Colonic mucosa (tissue), 4 donors: ENCODE measurements at regions not wholly inside any gene's neighbourhood (a gene's known extent, or its start where the extent isn't known, plus 50 kb on each side); places are given as distances from the start of the nearest gene placed in this dataset.
"Not testable (repeated sequence)": the region's sequence is repeated elsewhere in the genome, so short reads cannot be mapped to it uniquely, and the experiment has no call there.

ENCODE experiments used
- DNase-seq: peaks from one replicate; pipeline ENCODE4 v3.0.0-alpha.2; 2020
- H3K27ac ChIP-seq: fragments of 200-600 bp; one replicate; pipeline ENCODE4 v1.8.0; 2021
- H3K27me3 ChIP-seq: fragments of 200-600 bp; one replicate; pipeline ENCODE4 v1.8.0; 2021
- H3K36me3 ChIP-seq: fragments of 200-600 bp; one replicate; pipeline ENCODE4 v1.8.0; 2021
- H3K4me1 ChIP-seq: fragments of 200-600 bp; one replicate; pipeline ENCODE4 v1.8.0; 2021; ENCODE audit warnings: mild to moderate bottlenecking
- H3K4me3 ChIP-seq: fragments of 200-600 bp; one replicate; pipeline ENCODE4 v1.8.0; 2021
- H3K9ac ChIP-seq, 2 donors: one replicate each; pipeline ENCODE4 v1.7.0; 2013; ENCODE audit warnings: control low read depth in 2 of 2, low read depth in 2 of 2, low read length in 2 of 2
- H3K9me3 ChIP-seq: fragments of 200-600 bp; one replicate; pipeline ENCODE4 v1.8.0; 2021
- CTCF ChIP-seq: fragments of 200-600 bp; IDR thresholded peaks from one replicate; pipeline ENCODE4 v1.8.0; 2022; ENCODE audit warnings: antibody characterized with exemption, mild to moderate bottlenecking
- intact Hi-C: fragments of 100-400 bp; cut with DNase I; formaldehyde crosslinking; loops from one replicate; pipeline ENCODE4 v1.14.1; 2022
- donor health status: healthy.
- donor health status: DM: no; HTN: no; CAD: no.
- donor health status: DM: no; HTN: no; CAD: no.

GRCh38 chr5:17413691-17414090 lies 84.3 kb upstream of the TAF11L2 start:
- H3K9me3 ChIP-seq = no peaks in the 10 kb centered on the region
- no peaks in the 10 kb centered on the region for H3K4me1 ChIP-seq
- no peaks in the 10 kb centered on the region for H3K36me3 ChIP-seq
- H3K27me3 ChIP-seq = no peaks in the 10 kb centered on the region
- H3K4me3 ChIP-seq = no peak overlapping the region
- no peak overlapping the region for H3K9ac ChIP-seq
- DNase-seq = no peak
- H3K27ac ChIP-seq = no peak overlapping the region
- no peak for TF ChIP-seq CTCF
- intact Hi-C loops = no loop called here

- no peak for DNase-seq
- intact Hi-C loops = no loop called here
These were observed 82.7 kb upstream of the TAF11L2 start for GRCh38 chr5:17415321-17415758.

GRCh38 chr5:17416374-17416773 lies 81.7 kb upstream of the TAF11L2 start:
- H3K27me3 ChIP-seq, H3K4me3 ChIP-seq, H3K36me3 ChIP-seq, H3K9me3 ChIP-seq, H3K27ac ChIP-seq, H3K9ac ChIP-seq, DNase-seq, intact Hi-C loops, H3K4me1 ChIP-seq: not testable (repeated sequence)

More at GRCh38 chr5:17415321-17415758, 82.7 kb upstream of the TAF11L2 start:
- Histone ChIP-seq H3K9me3 (no peaks in the 10 kb centered on the region), H3K4me3 (no peak overlapping the region), H3K27me3 (no peaks in the 10 kb centered on the region), H3K36me3 (no peaks in the 10 kb centered on the region), H3K4me1 (no peaks in the 10 kb centered on the region), H3K9ac (no peak overlapping the region), H3K27ac (no peak overlapping the region)
- no peak for TF ChIP-seq CTCF

- intact Hi-C loops = no loop called here
- Histone ChIP-seq H3K4me1 (no peaks in the 10 kb centered on the region), H3K27ac (no peak overlapping the region), H3K36me3 (no peaks in the 10 kb centered on the region), H3K27me3 (no peaks in the 10 kb centered on the region), H3K9ac (no peak overlapping the region), H3K9me3 (no peaks in the 10 kb centered on the region), H3K4me3 (no peak overlapping the region)
- TF ChIP-seq CTCF = no peak
- no peak for DNase-seq
These were observed 73.4 kb upstream of the TAF11L2 start for GRCh38 chr5:17424674-17425073.

- H3K36me3 ChIP-seq = no peaks in the 10 kb centered on the region
- H3K9me3 ChIP-seq = no peaks in the 10 kb centered on the region
- H3K4me3 ChIP-seq = no peak overlapping the region
- no peak for TF ChIP-seq CTCF
- H3K4me1 ChIP-seq = no peaks in the 10 kb centered on the region
- H3K9ac ChIP-seq = no peak overlapping the region
- intact Hi-C loops = no loop called here
- H3K27me3 ChIP-seq = no peaks in the 10 kb centered on the region
- no peak for DNase-seq
- no peak overlapping the region for H3K27ac ChIP-seq
These were observed 72.5 kb upstream of the TAF11L2 start for GRCh38 chr5:17425385-17426070.

GRCh38 chr5:17426104-17426749 lies 71.8 kb upstream of the TAF11L2 start:
- Histone ChIP-seq H3K27ac (no peak overlapping the region), H3K4me3 (no peak overlapping the region), H3K27me3 (no peaks in the 10 kb centered on the region), H3K36me3 (no peaks in the 10 kb centered on the region), H3K9me3 (no peaks in the 10 kb centered on the region), H3K4me1 (no peaks in the 10 kb centered on the region), H3K9ac (no peak overlapping the region)
- TF ChIP-seq CTCF = no peak
- intact Hi-C loops = no loop called here
- no peak for DNase-seq
